OCI-LY7 (cell line): ENCODE measurements at regions not wholly inside any gene's neighbourhood (a gene's known extent, or its start where the extent isn't known, plus 50 kb on each side); places are given as distances from the start of the nearest gene placed in this dataset.

ENCODE experiments used
- CTCF ChIP-seq: fragments of 200-600 bp; sonication (generic); conservative IDR thresholded peaks from 2 replicates; pipeline ENCODE4 v1.5.1; 2014; ENCODE audit warnings: mild to moderate bottlenecking, antibody characterized with exemption, low read length, moderate library complexity, mixed read lengths
- EZH2phosphoT487 ChIP-seq: fragments of 200-600 bp; sonication (generic); IDR thresholded peaks from 2 replicates; pipeline ENCODE4 v1.6.1; 2018; ENCODE audit warnings: low read depth, borderline replicate concordance, mild to moderate bottlenecking, mixed run types, antibody characterized with exemption, low read length, moderate library complexity, mixed read lengths

- TF ChIP-seq CTCF (no peak), EZH2phosphoT487 (no peak)
Measured at GRCh38 chr20:41798930-41799502, 180.8 kb upstream of the CHD6 start.
